Psoas muscle (tissue), 7 donors: ENCODE measurements at regions not wholly inside any gene's neighbourhood (a gene's known extent, or its start where the extent isn't known, plus 50 kb on each side); places are given as distances from the start of the nearest gene placed in this dataset.

Source experiments
- ATAC-seq, 4 donors: fragments of 200-7000 bp; cut with Tn5 transposase; one replicate each; pipeline ENCODE4 v1.9.1; 2020; ENCODE audit warnings: moderate library complexity in 3 of 4, mild to moderate bottlenecking in 2 of 4
- DNase-seq, 2 donors: peaks; one replicate each; pipeline ENCODE4 v3.0.0-alpha.2; 2020
- H3K27ac ChIP-seq: fragments of 200-600 bp; one replicate; pipeline ENCODE4 v1.8.0; 2022
- H3K27me3 ChIP-seq, 3 donors: fragments of 200-600 bp in 1 of 3; one replicate each; pipeline versions ENCODE4 v1.6.1 to v1.8.0; 2013 to 2022; ENCODE audit warnings: low read length in 2 of 3, mild to moderate bottlenecking in 2 of 3, moderate library complexity in 1 of 3; ENCODE audit not compliant: insufficient read depth in 3 of 3
- H3K36me3 ChIP-seq, 2 donors: fragments of 200-600 bp in 1 of 2; one replicate each; pipeline versions ENCODE4 v1.6.1 to v1.8.0; 2013 to 2022; ENCODE audit warnings: low read depth in 1 of 2, mild to moderate bottlenecking in 1 of 2, moderate library complexity in 1 of 2; ENCODE audit not compliant: insufficient read depth in 1 of 2
- H3K4me1 ChIP-seq: fragments of 200-600 bp; one replicate; pipeline ENCODE4 v1.8.0; 2022
- H3K4me3 ChIP-seq: fragments of 200-600 bp; one replicate; pipeline ENCODE4 v1.8.0; 2022; ENCODE audit warnings: mild to moderate bottlenecking
- H3K9me3 ChIP-seq: fragments of 200-600 bp; one replicate; pipeline ENCODE4 v1.8.0; 2022
- WGBS, 3 donors: extraction: QIAGEN DNeasy Blood & Tissue Kit; methylation state at CpG; one replicate each; pipeline versions ENCODE4 v1.1.6 to v1.1.7; 2013; 5-methylcytosine and 5-hydroxymethylcytosine counted together
- intact Hi-C, 2 donors: fragments of 100-400 bp; cut with DNase I; formaldehyde crosslinking; loops; one replicate each; pipeline versions ENCODE4 v1.11.0 to v1.14.2; 2022
- TF ChIP-seq, protein P1 (sequence below): fragments of 200-600 bp; IDR thresholded peaks from one replicate; pipeline ENCODE4 v1.8.0; 2022; ENCODE audit warnings: antibody characterized with exemption
- donor health status: healthy with polysubstance abuse.
- donor health status: DM: no; HTN: no; CAD: no; lungs with moderate emphysema.
- donor health status: Bipolar disorder and iron deficiency.
- donor health status: healthy.
- donor health status: DM: yes; HTN: yes; CAD: no.
- donor health status: DM: no; HTN: no; CAD: no.
- donor health status: DM: yes; HTN: yes; CAD: no.

- Histone ChIP-seq H3K4me3 (no peak overlapping the region), H3K27ac (no peak overlapping the region), H3K27me3 (peaks cover 0 to 5% (median 0%) of the 10 kb centered on the region in 3 donors), H3K4me1 (no peaks in the 10 kb centered on the region), H3K36me3 (no peaks in the 10 kb centered on the region), H3K9me3 (no peaks in the 10 kb centered on the region)
- TF ChIP-seq, protein P1, sequence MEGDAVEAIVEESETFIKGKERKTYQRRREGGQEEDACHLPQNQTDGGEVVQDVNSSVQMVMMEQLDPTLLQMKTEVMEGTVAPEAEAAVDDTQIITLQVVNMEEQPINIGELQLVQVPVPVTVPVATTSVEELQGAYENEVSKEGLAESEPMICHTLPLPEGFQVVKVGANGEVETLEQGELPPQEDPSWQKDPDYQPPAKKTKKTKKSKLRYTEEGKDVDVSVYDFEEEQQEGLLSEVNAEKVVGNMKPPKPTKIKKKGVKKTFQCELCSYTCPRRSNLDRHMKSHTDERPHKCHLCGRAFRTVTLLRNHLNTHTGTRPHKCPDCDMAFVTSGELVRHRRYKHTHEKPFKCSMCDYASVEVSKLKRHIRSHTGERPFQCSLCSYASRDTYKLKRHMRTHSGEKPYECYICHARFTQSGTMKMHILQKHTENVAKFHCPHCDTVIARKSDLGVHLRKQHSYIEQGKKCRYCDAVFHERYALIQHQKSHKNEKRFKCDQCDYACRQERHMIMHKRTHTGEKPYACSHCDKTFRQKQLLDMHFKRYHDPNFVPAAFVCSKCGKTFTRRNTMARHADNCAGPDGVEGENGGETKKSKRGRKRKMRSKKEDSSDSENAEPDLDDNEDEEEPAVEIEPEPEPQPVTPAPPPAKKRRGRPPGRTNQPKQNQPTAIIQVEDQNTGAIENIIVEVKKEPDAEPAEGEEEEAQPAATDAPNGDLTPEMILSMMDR = no peak
- 71 to 78% (median 74%) methylated on average over 4 of the region's 4 CpGs for whole genome bisulfite sequencing, 3 donors
- intact Hi-C loops = no loop called here
- ATAC-seq (no peak), DNase-seq (no peak)
These were observed 247.6 kb downstream of the EMX2 start for GRCh38 chr10:117790179-117790578.

- Histone ChIP-seq H3K27me3 (peaks cover 0 to 5% (median 0%) of the 10 kb centered on the region in 3 donors), H3K27ac (no peak overlapping the region), H3K4me3 (no peak overlapping the region), H3K4me1 (no peaks in the 10 kb centered on the region), H3K9me3 (no peaks in the 10 kb centered on the region), H3K36me3 (no peaks in the 10 kb centered on the region)
- DNase-seq (no peak), ATAC-seq (no peak)
- TF ChIP-seq, protein P1 = no peak
- 62 to 72% (median 68%) methylated on average over 7 of the region's 7 CpGs for WGBS, 3 donors
- intact Hi-C loops = no loop called here
These were observed 248.1 kb downstream of the EMX2 start for GRCh38 chr10:117790621-117791020.

GRCh38 chr10:117792214-117792613 lies 249.7 kb downstream of the EMX2 start:
- no peak for ATAC-seq
- H3K27me3 ChIP-seq = peaks cover 0 to 5% (median 0%) of the 10 kb centered on the region in 3 donors

GRCh38 chr10:117796130-117796745 lies 250.5 kb downstream of the RAB11FIP2 start:
- Histone ChIP-seq H3K4me3 (no peak overlapping the region), H3K4me1 (no peaks in the 10 kb centered on the region), H3K27ac (no peak overlapping the region), H3K9me3 (no peaks in the 10 kb centered on the region), H3K27me3 (peaks cover 0 to 5% (median 0%) of the 10 kb centered on the region in 3 donors), H3K36me3 (no peaks in the 10 kb centered on the region)
- no peak for DNase-seq
- ATAC-seq = no peak
- intact Hi-C loops = no loop called here
- WGBS, 3 donors = 54 to 62% (median 56%) methylated on average over 11 of the region's 11 CpGs
- TF ChIP-seq, protein P1 = no peak

More at GRCh38 chr10:117792214-117792613, 249.7 kb downstream of the EMX2 start:
- Histone ChIP-seq H3K27ac (no peak overlapping the region), H3K4me1 (no peaks in the 10 kb centered on the region), H3K9me3 (no peaks in the 10 kb centered on the region), H3K36me3 (no peaks in the 10 kb centered on the region), H3K4me3 (no peak overlapping the region)
- DNase-seq = no peak
- 75 to 82% (median 76%) methylated on average over 3 of the region's 3 CpGs for WGBS, 3 donors
- intact Hi-C loops = no loop called here
- TF ChIP-seq, protein P1 = no peak

DNA sequence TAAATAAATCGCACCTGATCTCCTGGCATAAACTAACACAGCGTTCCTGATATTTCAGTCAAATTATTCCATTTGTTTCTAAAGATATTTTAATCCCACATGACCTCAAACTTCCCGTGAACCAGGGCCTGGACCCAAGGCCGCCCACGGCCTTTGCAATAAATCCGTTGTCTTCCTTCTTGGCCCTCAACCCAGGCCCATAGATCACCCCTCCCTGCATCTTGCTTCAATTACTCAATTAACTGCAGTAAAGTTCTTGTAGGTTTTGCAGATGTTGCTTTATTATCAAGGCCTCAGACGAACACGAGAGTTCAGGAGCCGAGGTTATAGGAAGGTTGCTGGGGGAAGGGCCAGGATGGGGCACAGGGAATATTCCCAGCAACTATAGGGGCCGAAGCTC lies 249.4 kb downstream of the RAB11FIP2 start:
- H3K4me3 ChIP-seq = no peak overlapping the region
- H3K27ac ChIP-seq = no peak overlapping the region
- H3K4me1 ChIP-seq = no peaks in the 10 kb centered on the region
- 64 to 80% (median 76%) methylated on average over 10 of the region's 10 CpGs for WGBS, 3 donors
- DNase-seq (no peak), ATAC-seq (no peak)
- H3K27me3 ChIP-seq = peaks cover 0 to 2% (median 0%) of the 10 kb centered on the region in 3 donors
- TF ChIP-seq, protein P1 = no peak
- no peaks in the 10 kb centered on the region for H3K9me3 ChIP-seq
- intact Hi-C loops = no loop called here
- no peaks in the 10 kb centered on the region for H3K36me3 ChIP-seq
